Fibroblast of the aortic adventitia (primary cell): ENCODE measurements at regions not wholly inside any gene's neighbourhood (a gene's known extent, or its start where the extent isn't known, plus 50 kb on each side); places are given as distances from the start of the nearest gene placed in this dataset.

Source experiments
- DNase-seq: peaks from one replicate; pipeline ENCODE4 v3.0.0-alpha.2; 2010; ENCODE audit warnings: low read depth
- H3K4me3 ChIP-seq: 2 replicates; pipeline ENCODE4 v1.5.1; 2011; ENCODE audit warnings: low read depth, mild to moderate bottlenecking, control low read depth, low read length, moderate library complexity
- CTCF ChIP-seq: IDR thresholded peaks from 2 replicates; pipeline ENCODE4 v1.5.1; 2011; ENCODE audit warnings: mild to moderate bottlenecking, low read length, control low read depth, inconsistent platforms; ENCODE audit not compliant: insufficient read depth

- no peak overlapping the region for H3K4me3 ChIP-seq
- no peak for TF ChIP-seq CTCF
- peak; percentile 76 for DNase-seq
These were observed 171.8 kb upstream of the BMP2 start for GRCh38 chr20:6595704-6596103.

- no peak for TF ChIP-seq CTCF
- peak; percentile 72 for DNase-seq
- H3K4me3 ChIP-seq: no peak overlapping the region
These were observed 176.4 kb upstream of the BMP2 start for GRCh38 chr20:6590891-6591637.

- no peak overlapping the region for H3K4me3 ChIP-seq
- no peak for TF ChIP-seq CTCF
- peak; percentile 40 for DNase-seq
These were observed 179.2 kb upstream of the BMP2 start for GRCh38 chr20:6588296-6588695.

- peak; percentile 60 for DNase-seq
- peak; percentile 74 for TF ChIP-seq CTCF
- H3K4me3 ChIP-seq: no peak overlapping the region
These were observed 184.2 kb upstream of the BMP2 start for GRCh38 chr20:6583134-6583738.

- no peak for TF ChIP-seq CTCF
- no peak overlapping the region for H3K4me3 ChIP-seq
- DNase-seq: no peak
These were observed 185.0 kb upstream of the BMP2 start for GRCh38 chr20:6582449-6582848.

GRCh38 chr20:6580486-6580885, 187.0 kb upstream of the BMP2 start:
- DNase-seq: no peak
- H3K4me3 ChIP-seq: no peak overlapping the region
- TF ChIP-seq CTCF: no peak

- no peak for TF ChIP-seq CTCF
- no peak overlapping the region for H3K4me3 ChIP-seq
- peak; percentile 40 for DNase-seq
These were observed 187.7 kb upstream of the BMP2 start for GRCh38 chr20:6579824-6580223.
